Astrocyte of the hippocampus (primary cell): ENCODE measurements at regions not wholly inside any gene's neighbourhood (a gene's known extent, or its start where the extent isn't known, plus 50 kb on each side); places are given as distances from the start of the nearest gene placed in this dataset.
"Not testable (repeated sequence)": the region's sequence is repeated elsewhere in the genome, so short reads cannot be mapped to it uniquely, and the experiment has no call there.

Experiments used
- DNase-seq: peaks from one replicate; pipeline ENCODE4 v3.0.0; 2011; ENCODE audit warnings: low read depth, low spot score

- DNase-seq: no peak
Observed at GRCh38 chr6:34646714-34647113, 49.9 kb downstream of the ILRUN start.

GRCh38 chr6:34645627-34646026 lies 50.9 kb downstream of the ILRUN start:
- no peak for DNase-seq

- DNase-seq: no peak
Observed at GRCh38 chr6:34644716-34645115, 51.9 kb downstream of the ILRUN start.

- DNase-seq: no peak
Observed at GRCh38 chr6:34642427-34642826, 54.1 kb downstream of the ILRUN start.

- DNase-seq: not testable (repeated sequence)
Observed at GRCh38 chr6:34640074-34640849, 56.3 kb downstream of the ILRUN start.

GRCh38 chr6:34638834-34639736 lies 57.5 kb downstream of the ILRUN start:
- no peak for DNase-seq

GRCh38 chr6:34633785-34634184 lies 62.8 kb downstream of the ILRUN start:
- DNase-seq: no peak

- no peak for DNase-seq
Observed at GRCh38 chr6:34633256-34633655, 63.3 kb downstream of the ILRUN start.

GRCh38 chr6:34630040-34630439 lies 66.5 kb downstream of the ILRUN start:
- peak; percentile 78 for DNase-seq

GRCh38 chr6:34627296-34627695 lies 69.3 kb downstream of the ILRUN start:
- DNase-seq: no peak

GRCh38 chr6:34618430-34619182 lies 62.5 kb upstream of the SPDEF start:
- no peak for DNase-seq

GRCh38 chr6:34617231-34617630 lies 61.1 kb upstream of the SPDEF start:
- no peak for DNase-seq

GRCh38 chr6:34616227-34616585 lies 60.1 kb upstream of the SPDEF start:
- DNase-seq: no peak

- DNase-seq: no peak
Observed at GRCh38 chr6:34615574-34616226, 59.6 kb upstream of the SPDEF start.

- DNase-seq: peak; percentile 42
Observed at GRCh38 chr6:34610819-34611477, 54.8 kb upstream of the SPDEF start.

GRCh38 chr6:34608321-34609091 lies 52.4 kb upstream of the SPDEF start:
- no peak for DNase-seq

- no peak for DNase-seq
Observed at GRCh38 chr6:34606477-34607265, 50.5 kb upstream of the SPDEF start.
